ENCODE measurements at regions not wholly inside any gene's neighbourhood (a gene's known extent, or its start where the extent isn't known, plus 50 kb on each side); places are given as distances from the start of the nearest gene placed in this dataset.

DNA sequence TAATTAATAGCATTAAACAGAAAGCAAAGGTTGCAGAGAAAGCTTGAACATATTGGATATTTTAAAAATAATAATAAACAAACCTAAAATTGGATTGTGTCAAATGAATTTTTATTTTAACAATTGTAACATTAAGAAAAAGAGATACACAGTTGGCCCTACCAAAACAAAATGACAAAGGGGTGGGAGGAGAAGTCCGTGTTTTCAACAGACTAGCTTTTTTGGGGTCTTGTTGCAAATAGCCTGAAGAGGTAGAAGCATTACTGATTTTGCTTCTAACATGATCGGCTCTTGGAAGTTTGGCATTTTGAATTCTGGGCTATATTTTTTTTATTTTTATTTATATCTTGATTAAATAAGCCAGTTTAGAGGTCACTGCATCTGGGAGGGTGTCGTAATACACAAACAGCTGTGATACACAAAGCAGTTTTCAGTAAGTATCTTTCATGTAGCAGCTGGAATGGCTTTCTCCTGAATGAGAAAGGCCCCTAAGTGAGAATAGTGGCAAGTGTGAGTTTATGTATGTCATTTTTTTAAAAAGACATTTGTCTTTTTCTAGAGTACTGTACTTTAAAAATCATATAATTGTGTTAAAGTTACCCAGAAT lies 85.5 kb upstream of the ZNF217 start:
- DNase-seq, result no peak
- Histone ChIP-seq H4K20me1 (ENCODE audit: insufficient read depth) (no peaks in the 10 kb centered on the region), H3K9me2 (ENCODE audit: insufficient read depth) (no peaks in the 10 kb centered on the region), H3K27ac (peak overlapping the region; percentile 58), H2AFZ (no peak overlapping the region), H3K27me3 (ENCODE audit: insufficient read depth, low read depth) (no peaks in the 10 kb centered on the region), H3K4me1 (replicated peaks; ENCODE audit: insufficient read depth) (peaks cover 35% of the 10 kb centered on the region), H3F3A (ENCODE audit: insufficient read depth, low read depth) (peaks cover 18% of the 10 kb centered on the region), H3K9me3 (ENCODE audit: insufficient read depth, low read depth) (no peaks in the 10 kb centered on the region), H3K4me2 (peak overlapping the region; percentile 31; the same call in 1 of the 2 replicates), H3K79me2 (ENCODE audit: low read depth) (no peaks in the 10 kb centered on the region), H3K4me3 (no peak overlapping the region), H3K36me3 (ENCODE audit: low read depth) (no peaks in the 10 kb centered on the region)
- CTCF ChIA-PET, result interaction anchor here (0.6 to 0.7 kb wide), 2 partner anchors 84 to 114 kb away, joined by 3 read pairs; no protein-coding TSS in a partner anchor
- POLR2A ChIA-PET (ENCODE audit: unreplicated experiment), result no interaction called here
- BruUV-seq (replicated peaks), result no TSS peak
- intact Hi-C loops (cut with micrococcal nuclease; ENCODE audit: unreplicated experiment), result no loop called here
- no peak for TF ChIP-seq EZH2 (IDR thresholded peaks at IDR 0.05; ENCODE audit: low read depth)
- TF ChIP-seq, protein P1, sequence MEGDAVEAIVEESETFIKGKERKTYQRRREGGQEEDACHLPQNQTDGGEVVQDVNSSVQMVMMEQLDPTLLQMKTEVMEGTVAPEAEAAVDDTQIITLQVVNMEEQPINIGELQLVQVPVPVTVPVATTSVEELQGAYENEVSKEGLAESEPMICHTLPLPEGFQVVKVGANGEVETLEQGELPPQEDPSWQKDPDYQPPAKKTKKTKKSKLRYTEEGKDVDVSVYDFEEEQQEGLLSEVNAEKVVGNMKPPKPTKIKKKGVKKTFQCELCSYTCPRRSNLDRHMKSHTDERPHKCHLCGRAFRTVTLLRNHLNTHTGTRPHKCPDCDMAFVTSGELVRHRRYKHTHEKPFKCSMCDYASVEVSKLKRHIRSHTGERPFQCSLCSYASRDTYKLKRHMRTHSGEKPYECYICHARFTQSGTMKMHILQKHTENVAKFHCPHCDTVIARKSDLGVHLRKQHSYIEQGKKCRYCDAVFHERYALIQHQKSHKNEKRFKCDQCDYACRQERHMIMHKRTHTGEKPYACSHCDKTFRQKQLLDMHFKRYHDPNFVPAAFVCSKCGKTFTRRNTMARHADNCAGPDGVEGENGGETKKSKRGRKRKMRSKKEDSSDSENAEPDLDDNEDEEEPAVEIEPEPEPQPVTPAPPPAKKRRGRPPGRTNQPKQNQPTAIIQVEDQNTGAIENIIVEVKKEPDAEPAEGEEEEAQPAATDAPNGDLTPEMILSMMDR (conservative IDR thresholded peaks at IDR 0.05), result no peak

DNA sequence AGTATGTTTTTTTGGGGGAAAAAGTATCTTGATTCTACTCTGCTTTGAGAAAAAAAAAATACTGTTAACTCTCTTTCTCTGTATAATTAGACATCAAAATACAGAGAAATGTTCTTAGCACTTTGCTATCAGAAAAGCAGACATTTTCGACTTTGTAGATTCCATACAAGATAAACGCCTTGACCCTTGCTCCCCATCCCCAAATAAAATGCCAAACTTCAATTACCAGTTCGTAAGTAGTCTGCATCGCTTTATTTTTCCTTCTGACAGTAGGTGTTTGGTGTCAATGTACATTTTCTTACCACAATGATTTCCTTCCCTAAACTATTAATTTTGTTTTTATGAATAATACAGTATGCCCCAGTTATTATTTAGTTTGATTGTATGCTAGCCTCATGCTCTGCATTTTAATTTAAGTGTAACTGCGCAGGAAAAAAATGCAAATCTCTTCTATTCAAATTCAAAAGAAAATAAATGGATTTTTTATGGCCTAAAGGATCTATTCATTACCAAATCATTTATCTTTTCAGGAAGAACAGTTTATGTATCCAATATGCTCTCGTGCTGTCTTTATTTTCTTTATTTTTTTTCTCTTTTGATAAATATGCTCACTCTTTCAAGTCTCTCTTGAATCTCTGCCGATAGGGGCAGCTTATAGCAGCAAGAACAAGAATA lies 84.8 kb upstream of the ZNF217 start:
- Histone ChIP-seq H3K36me3 (ENCODE audit: low read depth) (no peaks in the 10 kb centered on the region), H3K4me3 (no peak overlapping the region), H3K27me3 (ENCODE audit: insufficient read depth, low read depth) (no peaks in the 10 kb centered on the region), H4K20me1 (ENCODE audit: insufficient read depth) (no peaks in the 10 kb centered on the region), H2AFZ (peak overlapping the region; percentile 53; the same call in 1 of the 2 replicates), H3K79me2 (ENCODE audit: low read depth) (no peaks in the 10 kb centered on the region), H3K9me3 (ENCODE audit: insufficient read depth, low read depth) (no peaks in the 10 kb centered on the region), H3K9me2 (ENCODE audit: insufficient read depth) (no peaks in the 10 kb centered on the region), H3K4me1 (replicated peaks; ENCODE audit: insufficient read depth) (peaks cover 35% of the 10 kb centered on the region), H3F3A (ENCODE audit: insufficient read depth, low read depth) (peaks cover 18% of the 10 kb centered on the region), H3K4me2 (0 out of 2 replicates have a peak overlapping the region, but pooled peaks have one; percentile 2), H3K27ac (no peak overlapping the region)
- TF ChIP-seq, protein P1 (conservative IDR thresholded peaks at IDR 0.05), result no peak
- TF ChIP-seq EZH2 (IDR thresholded peaks at IDR 0.05; ENCODE audit: low read depth), result no peak
- POLR2A ChIA-PET (ENCODE audit: unreplicated experiment), result no interaction called here
- no peak for DNase-seq
- BruUV-seq (replicated peaks), result no TSS peak
- CTCF ChIA-PET, result interaction anchor here (0.6 to 0.7 kb wide), 2 partner anchors 84 to 115 kb away, joined by 3 read pairs; no protein-coding TSS in a partner anchor
- intact Hi-C loops (cut with micrococcal nuclease; ENCODE audit: unreplicated experiment), result no loop called here

DNA sequence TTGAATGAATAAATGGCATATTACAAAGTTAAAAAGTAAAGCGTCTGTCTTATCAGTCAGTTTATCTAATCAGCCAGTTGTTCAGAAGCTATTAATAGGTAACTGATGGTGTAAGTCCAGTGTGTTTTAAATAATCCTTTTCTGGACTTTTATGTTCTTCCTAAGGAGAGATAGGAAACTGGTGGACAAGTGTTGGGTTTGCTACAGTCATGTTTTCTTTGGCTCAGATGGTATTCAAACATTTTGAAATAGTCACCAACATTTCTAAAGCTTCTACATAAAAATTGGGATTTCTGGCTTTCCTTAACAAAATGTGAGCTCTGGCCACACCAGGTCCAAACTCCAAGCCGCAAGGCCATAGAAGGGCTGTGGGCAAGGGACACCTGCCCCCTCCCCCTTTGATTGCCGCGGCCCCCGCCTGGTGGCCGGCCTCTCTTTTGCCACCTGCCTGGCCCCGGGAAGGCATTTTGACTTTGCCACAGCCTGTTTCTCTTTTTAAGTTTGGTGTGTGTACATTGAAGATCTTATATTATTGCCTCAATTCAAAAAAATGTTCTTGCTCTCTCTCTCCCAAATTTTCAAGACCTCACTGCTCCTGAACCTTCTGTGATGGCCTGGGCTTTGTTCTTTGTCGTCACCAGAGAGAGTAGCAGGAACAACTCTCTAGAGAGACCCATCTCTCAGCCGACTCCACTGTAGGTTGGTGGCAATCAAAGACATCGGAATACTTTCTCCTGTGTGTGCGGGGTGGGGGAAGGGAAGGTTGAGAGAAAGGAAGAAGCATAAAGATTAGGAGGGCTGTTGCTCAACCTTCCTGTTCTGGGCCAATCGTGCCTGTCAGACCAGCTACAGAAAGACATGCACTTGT lies 84.0 kb upstream of the ZNF217 start:
- H3K79me2 ChIP-seq (ENCODE audit: low read depth), result no peaks in the 10 kb centered on the region
- 0 out of 2 replicates have a peak overlapping the region, but pooled peaks have one; percentile 2 for H3K4me2 ChIP-seq
- intact Hi-C loops (cut with micrococcal nuclease; ENCODE audit: unreplicated experiment), result no loop called here
- peaks cover 18% of the 10 kb centered on the region for H3F3A ChIP-seq (ENCODE audit: insufficient read depth, low read depth)
- no peaks in the 10 kb centered on the region for H3K36me3 ChIP-seq (ENCODE audit: low read depth)
- BruUV-seq (replicated peaks), result no TSS peak
- ChIA-PET POLR2A (ENCODE audit: unreplicated experiment) (no interaction called here), CTCF (no interaction called here)
- H3K9me3 ChIP-seq (ENCODE audit: insufficient read depth, low read depth), result no peaks in the 10 kb centered on the region
- no peaks in the 10 kb centered on the region for H3K9me2 ChIP-seq (ENCODE audit: insufficient read depth)
- H3K4me1 ChIP-seq (replicated peaks; ENCODE audit: insufficient read depth), result peaks cover 39% of the 10 kb centered on the region
- peak overlapping the region; percentile 53; the same call in 1 of the 2 replicates for H2AFZ ChIP-seq
- H3K4me3 ChIP-seq, result no peak overlapping the region
- H4K20me1 ChIP-seq (ENCODE audit: insufficient read depth), result no peaks in the 10 kb centered on the region
- TF ChIP-seq, protein P1 (conservative IDR thresholded peaks at IDR 0.05), result no peak
- no peak for TF ChIP-seq EZH2 (IDR thresholded peaks at IDR 0.05; ENCODE audit: low read depth)
- no peaks in the 10 kb centered on the region for H3K27me3 ChIP-seq (ENCODE audit: insufficient read depth, low read depth)
- 0 out of 2 replicates have a peak overlapping the region, but pooled peaks have one; percentile 22 for H3K27ac ChIP-seq
- DNase-seq, result no peak
